Epidermal melanocyte (primary cell): ENCODE measurements at regions not wholly inside any gene's neighbourhood (a gene's known extent, or its start where the extent isn't known, plus 50 kb on each side); places are given as distances from the start of the nearest gene placed in this dataset.
"Not testable (repeated sequence)": the region's sequence is repeated elsewhere in the genome, so short reads cannot be mapped to it uniquely, and the experiment has no call there.

Source experiments
- DNase-seq: peaks from one replicate; pipeline ENCODE4 v3.0.0; 2011; ENCODE audit warnings: low spot score; ENCODE audit not compliant: insufficient read length

DNA sequence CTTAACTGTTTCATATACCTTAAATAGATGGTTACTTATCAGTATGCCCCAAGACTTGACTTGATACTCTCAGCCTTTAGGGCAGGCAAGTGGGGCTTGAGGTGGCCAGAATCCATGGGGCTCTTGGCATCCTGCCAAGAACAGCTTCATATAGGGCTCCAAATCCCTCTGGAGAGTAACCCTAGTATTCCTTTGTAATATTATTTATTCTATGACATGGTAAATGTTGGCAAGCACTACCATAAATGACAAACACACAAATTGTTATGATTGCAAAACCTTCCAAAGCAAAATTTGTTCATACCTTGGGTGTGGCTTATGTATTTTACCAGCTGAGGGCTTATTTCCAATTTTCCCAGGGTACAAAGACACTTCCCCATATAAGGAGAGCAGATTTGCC lies 257.4 kb upstream of the TRPC7 start:
- DNase-seq = no peak

DNA sequence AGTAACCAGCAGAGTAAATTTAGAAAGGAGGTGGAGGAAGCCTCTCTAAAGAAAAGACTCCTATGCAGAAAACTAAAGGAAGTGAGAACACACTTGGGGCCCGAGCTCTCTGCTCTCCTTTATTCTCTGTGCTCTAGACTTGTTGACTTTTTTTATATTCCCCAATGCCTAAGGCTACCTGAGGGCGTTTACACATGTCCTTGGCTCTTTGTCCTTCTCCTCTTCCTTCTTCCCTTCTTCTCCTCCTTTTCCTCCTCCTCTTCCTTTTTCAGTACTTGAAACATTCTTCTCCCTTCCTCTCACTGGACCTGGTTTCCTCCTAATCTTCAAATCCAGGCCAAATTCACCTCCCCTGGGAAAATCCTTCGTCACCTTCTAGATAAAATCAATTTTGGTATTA lies 256.4 kb upstream of the TRPC7 start:
- no peak for DNase-seq

DNA sequence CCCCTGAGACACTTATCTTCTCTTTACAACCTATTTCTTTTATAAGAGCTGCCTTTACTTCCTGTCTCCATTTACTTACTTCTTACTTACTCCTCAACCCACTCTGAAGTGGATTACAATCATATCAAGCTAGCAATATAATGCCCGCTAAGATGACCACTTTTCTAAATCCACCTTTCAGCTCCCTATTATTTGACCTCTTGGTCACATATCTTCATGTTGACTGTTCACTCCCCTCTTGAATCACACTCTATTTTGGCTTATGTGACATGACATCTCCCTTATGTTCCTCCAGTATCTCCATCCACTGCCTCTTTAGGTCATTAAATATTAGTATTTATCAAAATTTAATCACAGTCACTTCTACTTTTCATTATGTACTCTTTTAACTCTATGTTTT lies 255.3 kb upstream of the TRPC7 start:
- no peak for DNase-seq

DNA sequence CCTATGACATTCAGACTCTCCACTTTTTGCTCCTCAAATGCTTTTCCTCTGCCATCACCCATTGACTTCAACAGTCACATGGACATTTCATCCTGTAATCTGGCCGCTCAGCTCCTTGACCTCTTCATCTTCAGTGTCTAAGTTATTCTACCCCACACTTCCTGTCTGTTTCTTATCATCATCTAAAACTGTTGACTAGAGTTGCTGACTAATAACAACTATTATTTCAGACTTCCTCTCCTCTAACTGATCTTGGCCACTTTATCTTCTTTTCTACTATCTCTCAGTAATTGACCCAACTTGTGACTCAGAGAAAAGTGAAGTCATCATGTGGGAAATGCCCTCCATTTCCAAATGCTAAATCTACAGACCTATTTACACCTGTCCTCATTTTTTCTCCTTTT lies 254.7 kb upstream of the TRPC7 start:
- no peak for DNase-seq

DNA sequence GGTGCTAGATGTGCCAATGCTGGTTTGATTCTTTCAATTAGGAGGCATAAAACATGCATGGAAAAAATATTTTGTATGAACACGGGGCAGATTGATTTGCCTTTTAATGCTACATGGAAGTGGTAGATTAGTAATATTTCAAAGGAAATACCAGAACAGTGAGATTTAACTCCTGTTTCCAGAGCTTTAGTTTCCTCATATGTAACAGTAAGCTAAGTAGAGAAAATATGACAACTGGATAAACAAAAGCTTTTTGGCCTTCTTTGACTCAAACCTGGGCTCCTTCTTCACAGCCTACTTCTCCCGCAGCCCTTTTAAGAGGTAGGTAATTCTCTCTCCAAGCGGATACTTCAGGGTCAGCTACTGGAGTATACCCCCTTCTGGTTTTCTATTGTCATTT lies 254.2 kb upstream of the TRPC7 start:
- no peak for DNase-seq

DNA sequence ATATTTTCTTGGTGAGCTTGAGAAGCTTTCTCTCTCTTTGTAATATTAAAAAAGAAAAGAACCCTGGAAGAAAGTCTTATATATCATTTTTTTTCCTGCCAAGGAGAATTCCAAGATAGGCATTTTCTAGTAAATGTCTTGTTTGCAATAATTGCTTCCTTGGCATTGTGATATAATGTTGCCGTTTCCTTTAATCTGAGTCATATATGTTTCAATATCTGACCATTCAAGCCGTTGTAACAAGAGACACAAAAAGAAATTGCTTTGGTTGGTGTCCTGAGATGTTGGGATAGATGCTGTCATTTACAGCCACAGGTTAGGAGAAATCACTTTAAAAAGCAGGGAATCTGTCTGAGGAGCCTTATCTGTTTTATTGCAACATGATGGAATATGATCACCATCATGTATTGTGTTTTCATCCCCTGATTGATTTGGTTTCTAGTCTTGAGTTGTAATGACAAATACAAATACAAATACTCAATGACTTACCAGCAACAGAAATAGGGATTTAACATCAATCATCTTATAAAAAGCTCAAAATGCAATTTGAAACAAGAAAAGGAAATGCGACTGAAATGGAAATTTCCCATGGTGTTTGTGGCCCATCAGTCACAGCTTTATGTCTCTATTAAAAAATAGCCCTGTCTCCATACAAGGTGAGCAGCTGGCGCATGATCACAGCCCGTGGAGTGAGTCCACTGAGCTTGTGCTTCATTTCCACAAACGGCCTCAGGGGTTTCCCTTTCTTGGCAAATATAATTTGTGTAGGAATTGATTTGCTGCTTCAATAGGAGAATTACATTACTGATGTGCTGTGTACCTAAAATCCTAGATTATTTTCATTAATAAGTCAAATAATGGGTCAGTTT lies 250.1 kb upstream of the TRPC7 start:
- no peak for DNase-seq

DNA sequence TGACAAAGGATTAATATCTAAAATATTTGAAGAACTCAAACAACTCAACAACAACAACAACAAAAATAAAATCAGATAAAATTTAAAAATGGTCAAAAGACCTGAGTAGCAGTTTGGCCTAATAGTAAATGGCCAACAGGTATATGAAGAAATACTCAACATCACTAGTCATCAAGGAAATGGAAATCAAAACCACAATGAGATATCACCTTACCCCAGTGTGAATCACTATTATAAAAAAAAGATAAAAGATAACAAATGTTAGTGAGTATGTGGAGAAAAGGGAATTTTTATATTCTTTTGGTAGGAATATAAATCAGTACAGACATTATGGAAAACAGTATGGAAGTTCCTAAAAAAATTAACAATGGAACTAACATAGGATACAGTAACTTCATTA lies 247.9 kb upstream of the TRPC7 start:
- no peak for DNase-seq

DNA sequence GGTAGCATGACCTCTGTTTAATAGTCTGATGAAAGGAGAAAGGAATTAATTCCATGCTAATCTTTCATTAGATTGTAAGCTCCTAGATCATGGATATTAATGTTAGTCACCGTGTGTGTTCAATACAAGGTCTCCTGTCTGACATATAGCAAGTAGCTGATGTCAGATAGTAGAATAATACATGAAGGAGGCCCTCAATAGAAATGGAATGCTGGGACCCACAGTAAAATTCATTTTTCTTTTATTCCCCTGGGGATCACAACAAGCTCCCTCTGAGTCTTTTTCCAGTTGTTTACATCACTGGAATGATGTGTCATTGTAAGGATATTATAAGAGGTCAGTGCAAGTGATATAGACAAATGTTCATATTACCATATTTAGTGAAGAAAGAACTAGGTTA lies 240.3 kb upstream of the TRPC7 start:
- DNase-seq = no peak

DNA sequence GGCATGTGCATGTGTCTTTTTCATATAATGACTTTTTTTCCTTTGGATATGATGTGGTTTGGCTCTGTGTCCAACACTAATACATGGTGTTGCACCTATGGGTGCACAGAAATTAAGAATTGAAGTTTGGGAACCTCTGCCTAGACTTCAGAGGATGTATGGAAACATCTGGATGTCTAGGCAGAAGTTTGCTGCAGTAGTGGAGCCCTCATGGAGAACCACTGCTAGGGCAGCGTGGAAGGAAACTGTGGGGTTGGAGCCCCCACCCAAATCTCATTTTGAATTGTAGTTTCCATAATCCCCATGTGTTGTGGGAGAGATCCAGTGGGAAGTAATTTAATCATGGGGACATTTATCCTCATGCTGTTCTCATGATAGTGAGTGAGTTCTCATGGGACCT lies 235.0 kb upstream of the TRPC7 start:
- DNase-seq = no peak

DNA sequence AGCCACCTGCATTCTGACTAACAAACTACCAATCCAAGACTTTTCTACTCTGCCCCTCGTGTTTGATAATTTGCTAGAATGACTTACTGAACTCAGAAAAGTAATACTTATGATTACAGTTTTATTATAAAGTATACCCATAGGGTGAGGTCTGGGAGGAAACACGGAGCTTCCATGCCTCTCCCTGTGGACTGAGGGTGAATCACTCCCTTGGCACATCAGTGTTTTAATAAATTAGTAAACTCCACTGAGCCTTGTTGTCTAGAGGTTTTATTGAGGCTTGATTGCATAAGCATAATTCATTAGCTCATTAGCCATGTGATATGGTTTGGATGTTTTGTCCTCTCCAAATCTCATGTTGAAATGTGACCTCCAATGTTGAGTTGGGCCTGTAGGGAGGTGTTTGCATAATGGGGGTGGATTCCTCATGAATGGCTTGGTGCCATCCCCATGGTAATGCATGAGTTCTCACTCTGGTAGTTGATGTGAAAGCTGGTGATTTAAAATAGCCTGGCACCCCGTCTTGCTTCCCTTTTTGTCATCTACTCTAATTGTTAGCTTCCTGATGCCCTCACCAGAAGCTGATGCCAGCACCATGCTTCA lies 233.6 kb upstream of the TRPC7 start:
- no peak for DNase-seq

DNA sequence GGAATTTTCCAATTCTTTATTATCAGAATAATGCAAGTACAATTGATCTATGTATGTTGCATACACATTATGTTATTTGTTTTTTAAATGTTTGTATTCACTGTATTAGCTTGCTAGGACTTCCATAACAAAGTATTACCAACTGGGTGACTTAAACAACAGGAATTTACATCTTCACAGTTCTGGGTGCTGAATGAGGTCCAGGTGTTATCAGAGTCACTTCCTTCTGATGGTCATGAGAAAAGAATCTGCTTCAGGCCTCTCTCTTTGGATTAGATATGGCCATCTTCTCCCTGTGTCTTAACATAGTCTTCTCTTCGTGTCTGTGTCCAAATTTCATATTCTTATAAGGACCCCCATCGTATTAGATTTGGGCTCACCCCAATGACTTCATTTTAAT lies 229.1 kb upstream of the TRPC7 start:
- DNase-seq = no peak

DNA sequence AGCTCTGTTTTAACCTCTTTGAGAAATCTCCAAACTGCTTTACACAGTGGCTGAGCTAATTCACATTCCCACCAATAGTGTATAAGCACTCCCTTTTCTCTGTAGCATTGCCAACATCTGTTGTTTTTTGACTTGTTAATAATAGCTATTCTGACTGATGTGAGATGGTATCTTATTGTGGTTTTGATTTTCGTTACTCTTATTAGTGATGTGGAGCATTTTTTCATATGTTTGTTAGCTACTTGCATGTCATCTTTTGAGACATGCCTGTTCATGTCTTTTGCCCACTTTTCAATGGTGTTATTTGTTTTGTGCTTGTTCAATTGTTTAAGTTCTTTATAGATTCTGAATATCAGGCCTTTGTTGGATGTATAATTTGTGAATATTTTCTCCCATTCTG lies 225.2 kb upstream of the TRPC7 start:
- DNase-seq = no peak

DNA sequence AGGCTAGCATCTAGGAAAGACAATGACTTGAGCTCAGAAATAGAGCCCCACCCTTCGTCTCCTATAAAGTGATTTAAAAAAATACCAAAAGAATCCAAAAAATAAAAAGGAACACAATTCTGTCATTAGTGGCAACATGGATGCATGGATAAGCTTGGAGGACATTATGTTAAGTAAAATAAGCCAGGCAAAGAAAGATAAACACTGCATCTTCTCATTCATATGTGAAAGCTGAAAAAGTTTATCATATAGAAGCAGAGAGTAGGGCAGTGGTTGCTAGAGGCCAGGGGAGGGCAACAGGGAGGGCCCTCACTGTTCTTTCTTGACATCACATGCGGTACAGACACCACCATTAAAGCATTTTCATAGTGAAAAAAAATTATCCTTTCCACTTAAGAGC lies 220.9 kb upstream of the TRPC7 start:
- no peak for DNase-seq

DNA sequence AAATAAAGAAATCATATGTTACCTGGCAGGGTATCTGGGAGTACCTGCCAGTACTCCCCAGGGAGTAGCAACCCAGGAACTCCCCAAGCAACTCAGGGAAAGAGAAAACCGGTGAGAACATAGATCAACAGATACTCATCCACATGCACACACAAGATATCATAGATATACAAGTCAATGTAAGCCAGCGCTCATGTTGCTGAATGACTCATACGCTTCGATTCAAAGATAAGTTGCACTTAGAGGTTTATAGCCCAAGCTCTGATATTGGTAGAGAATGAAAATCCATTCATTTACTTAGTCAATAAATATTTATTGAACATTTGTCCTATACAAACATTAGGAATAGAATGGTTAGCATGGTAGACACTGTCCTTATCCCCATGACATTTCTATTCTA lies 219.1 kb upstream of the TRPC7 start:
- DNase-seq = no peak

DNA sequence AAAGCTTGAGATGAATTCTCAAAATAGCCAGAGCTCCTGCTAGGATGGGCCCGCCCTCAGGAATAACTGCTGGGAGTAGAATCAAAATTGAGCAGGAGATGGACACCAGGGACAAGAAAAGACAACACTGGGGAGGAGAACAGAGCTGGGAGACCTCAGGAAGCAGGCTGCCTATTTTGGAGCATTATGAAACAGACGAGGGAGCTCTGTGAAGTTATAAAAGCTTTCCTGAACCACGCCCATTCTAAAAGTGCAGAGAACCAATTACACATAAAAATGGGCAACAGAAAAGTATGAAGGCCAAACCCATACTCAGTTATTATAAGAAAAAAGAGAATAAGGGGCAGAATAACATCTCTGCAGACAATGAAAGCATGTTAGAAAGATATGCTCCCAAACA lies 213.9 kb upstream of the TRPC7 start:
- no peak for DNase-seq

DNA sequence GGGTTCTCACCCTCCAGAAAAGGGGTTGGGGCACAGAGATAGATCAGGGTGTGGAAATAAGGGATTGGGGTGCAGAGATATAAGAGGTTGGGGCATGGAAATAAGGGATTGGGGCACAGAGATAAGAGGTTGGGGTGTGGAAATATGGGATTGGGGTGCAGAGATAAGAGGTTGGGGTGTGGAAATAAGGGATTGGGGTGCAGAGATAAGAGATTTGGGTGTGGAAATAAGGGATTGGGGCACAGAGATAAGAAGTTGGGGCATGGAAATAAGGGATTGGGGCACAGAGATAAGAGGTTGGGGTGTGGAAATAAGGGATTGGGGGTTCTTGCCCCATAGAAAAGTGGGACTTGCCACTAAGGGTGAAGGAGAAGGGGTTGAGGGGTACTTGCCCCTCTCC lies 204.5 kb upstream of the TRPC7 start:
- DNase-seq = not testable (repeated sequence)

DNA sequence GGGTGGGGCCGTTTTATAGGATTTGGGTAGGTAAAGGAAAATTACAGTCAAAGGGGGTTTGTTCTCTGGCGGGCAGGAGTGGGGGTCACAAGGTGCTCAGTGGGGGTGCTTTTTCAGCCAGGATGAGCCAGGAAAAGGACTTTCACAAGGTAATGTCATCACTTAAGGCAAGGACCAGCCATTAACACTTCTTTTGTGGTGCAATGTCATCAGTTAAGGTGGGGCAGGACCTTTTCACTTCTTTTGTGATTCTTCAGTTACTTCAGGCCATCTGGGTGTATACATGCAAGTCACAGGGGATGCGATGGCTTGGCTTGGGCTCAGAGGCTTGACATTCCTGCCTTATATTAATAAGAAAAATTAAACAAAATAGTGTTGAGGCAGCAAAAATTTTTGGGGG lies 200.1 kb upstream of the TRPC7 start:
- DNase-seq = not testable (repeated sequence)

DNA sequence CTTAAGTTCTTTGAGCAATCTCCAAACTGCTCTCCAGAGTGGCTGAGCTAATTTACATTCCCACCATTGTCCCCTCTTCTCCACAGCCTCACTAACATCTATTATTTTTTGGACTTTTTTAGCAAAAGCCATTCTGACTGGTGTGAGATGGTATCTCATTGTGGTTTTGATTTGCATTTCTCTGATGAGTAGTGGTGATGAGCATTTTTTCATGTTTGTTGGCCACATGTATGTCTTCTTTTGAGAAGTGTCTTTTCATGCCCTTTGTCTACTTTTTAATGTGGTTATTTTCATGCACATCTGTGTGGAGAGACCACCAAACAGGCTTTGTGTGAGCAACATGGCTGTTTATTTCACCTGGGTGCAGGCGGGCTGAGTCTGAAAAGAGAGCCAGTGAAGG lies 199.7 kb upstream of the TRPC7 start:
- not testable (repeated sequence) for DNase-seq

DNA sequence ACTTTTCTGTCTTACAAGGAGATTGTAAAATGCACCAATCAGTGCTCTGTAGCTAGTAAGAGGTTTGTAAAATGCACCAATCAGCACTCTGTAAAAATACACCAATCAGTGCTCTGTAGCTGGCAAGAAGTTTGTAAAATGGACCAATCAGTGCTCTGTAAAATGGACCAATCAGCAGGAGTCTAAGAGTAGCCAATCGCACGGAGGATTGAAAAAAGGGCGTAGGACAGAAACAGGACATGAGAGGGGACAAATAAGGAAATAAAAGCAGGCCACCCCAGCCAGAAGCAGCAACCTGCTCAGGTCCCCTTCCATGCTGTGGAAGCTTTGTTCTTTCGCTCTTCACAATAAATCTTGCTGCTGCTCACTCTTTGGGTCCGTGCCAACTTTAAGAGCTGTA lies 199.1 kb upstream of the TRPC7 start:
- DNase-seq = not testable (repeated sequence)

DNA sequence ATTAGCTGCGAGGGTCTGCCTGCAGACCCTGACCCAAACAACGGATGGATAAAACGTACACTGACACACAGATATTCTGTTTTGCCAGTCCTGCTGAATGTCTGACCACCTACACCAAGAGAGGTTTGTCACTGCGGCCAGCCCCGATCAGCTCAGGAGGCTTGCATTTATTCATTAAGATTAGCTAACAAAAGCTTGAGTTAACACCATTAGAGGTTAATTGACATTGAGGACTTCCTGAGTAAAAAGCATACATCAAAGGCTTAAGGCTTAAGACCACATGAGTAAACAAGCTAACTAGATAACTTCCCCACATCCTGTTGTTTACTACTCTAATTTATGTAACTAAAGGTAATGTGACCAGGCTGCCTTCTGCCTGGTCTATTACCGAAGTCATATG lies 198.1 kb upstream of the TRPC7 start:
- DNase-seq = no peak

DNA sequence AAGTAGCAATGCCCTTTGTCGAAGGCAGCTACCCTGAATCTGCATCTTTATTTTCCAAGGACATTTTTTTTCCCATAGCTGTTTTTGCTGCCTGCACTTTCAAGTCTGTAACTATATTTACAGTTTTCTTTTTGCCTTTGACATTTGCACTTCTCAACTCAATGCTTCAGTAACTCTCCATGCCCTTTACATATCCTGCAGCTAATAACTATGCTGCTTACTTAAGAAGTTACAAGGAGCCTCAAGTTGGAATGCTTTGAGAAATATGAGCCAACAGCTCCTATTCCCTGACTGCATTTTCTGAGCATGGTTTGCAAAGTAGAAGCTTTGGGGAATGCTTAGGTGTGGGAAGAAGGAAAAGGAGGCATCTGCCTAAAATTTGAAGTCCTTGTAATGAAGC lies 194.8 kb upstream of the TRPC7 start:
- no peak for DNase-seq

DNA sequence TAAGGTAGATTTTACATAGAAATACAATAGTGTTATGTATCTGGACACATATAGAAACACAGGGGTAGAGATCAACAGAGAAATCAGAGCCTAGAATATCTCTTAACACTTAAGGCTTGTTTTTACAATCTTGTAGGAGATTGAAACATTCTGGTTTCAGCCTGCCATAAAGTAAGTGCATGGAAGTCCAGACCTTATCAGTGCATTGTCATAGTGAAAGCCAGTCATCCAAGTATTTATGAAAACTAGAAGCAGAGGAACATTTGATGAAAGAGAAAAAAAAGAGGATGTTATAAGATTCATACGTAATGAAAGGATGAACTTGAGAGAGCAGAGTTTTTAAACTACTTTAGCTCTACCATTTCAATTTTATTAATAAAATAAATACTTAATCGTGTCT lies 194.3 kb upstream of the TRPC7 start:
- DNase-seq = no peak

DNA sequence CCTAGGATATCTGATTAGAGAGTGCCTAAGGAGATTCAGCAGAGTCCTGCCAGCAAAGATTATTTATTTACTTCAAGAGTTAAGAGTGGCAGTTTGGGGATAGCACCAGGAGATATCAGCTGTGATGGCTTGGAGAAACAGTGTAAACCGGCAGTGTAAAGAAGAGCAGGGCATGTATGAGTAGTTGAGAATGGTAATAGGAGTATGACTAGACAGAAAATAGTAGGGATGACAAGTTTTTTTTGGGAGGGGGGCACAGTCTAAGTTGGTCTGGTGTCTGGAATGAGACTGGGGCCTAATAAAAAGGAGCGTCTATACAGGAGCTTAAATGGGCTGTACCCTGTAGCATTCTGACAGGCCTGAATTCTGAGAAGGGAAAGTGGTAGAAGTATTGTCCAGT lies 181.8 kb upstream of the TRPC7 start:
- DNase-seq = not testable (repeated sequence)
